Testis (tissue), 2 donors: ENCODE measurements at regions not wholly inside any gene's neighbourhood (a gene's known extent, or its start where the extent isn't known, plus 50 kb on each side); places are given as distances from the start of the nearest gene placed in this dataset.

Experiments used
- DNase-seq: peaks from one replicate; pipeline ENCODE4 v3.0.0-alpha.2; 2019
- H3K27ac ChIP-seq, 2 donors: fragments of 200-600 bp; sonication (generic); one replicate each; pipeline ENCODE4 v1.5.1; 2019
- H3K27me3 ChIP-seq: fragments of 200-600 bp; sonication (generic); one replicate; pipeline ENCODE4 v1.5.1; 2019
- H3K36me3 ChIP-seq: fragments of 200-600 bp; sonication (generic); one replicate; pipeline ENCODE4 v1.5.1; 2017; ENCODE audit warnings: low read depth; ENCODE audit errors: missing control alignments
- H3K4me1 ChIP-seq: fragments of 200-600 bp; sonication (generic); one replicate; pipeline ENCODE4 v1.5.1; 2019
- H3K4me3 ChIP-seq, 2 donors: fragments of 200-600 bp; sonication (generic); one replicate each; pipeline ENCODE4 v1.5.1; 2017 to 2019
- H3K9me3 ChIP-seq: fragments of 200-600 bp; sonication (generic); one replicate; pipeline ENCODE4 v1.5.1; 2017
- POLR2A ChIP-seq: fragments of 450-650 bp; IDR thresholded peaks from one replicate; pipeline ENCODE4 v1.6.1; 2017; ENCODE audit warnings: antibody characterized with exemption, mild to moderate bottlenecking, moderate library complexity
- WGBS, 2 donors: methylation state at CpG; one replicate each; pipeline ENCODE4 v1.1.5; 2018; 5-methylcytosine and 5-hydroxymethylcytosine counted together
- intact Hi-C: fragments of 100-400 bp; cut with DNase I; formaldehyde crosslinking; loops from one replicate; pipeline ENCODE4 v1.15.1; 2023; ENCODE audit warnings: low total_unique reads
- TF ChIP-seq, protein P1 (sequence below), 3 experiments: fragments of 450-650 bp in 2 of 3; fragments of 200-600 bp in 1 of 3; sonication (generic) in 1 of 3; IDR thresholded peaks; one replicate each; pipeline ENCODE4 v1.5.1; 2016 to 2019; ENCODE audit warnings: antibody characterized with exemption in 3 of 3, mild to moderate bottlenecking in 2 of 3, moderate library complexity in 1 of 3

DNA sequence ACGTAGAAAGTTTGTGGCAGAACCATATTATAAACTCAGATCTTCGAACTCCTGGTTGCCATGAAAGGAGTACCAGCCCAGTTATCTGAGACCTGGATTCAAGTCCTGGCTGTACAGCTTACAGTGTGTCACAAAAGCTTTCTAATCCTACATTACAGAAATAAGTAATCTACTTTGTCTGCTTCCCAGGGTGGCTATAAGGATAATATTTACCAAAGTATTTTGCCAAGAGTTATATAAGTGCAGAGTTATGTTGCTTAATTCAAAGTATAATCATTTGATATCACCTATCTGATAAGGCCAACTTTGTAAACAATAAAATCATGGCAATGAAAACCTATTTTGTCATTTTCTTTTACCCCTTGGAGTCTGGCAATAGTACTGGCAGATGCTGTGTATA is 381.6 kb downstream of the NDFIP2 start:
- H3K9me3 ChIP-seq = no peaks in the 10 kb centered on the region
- no peaks in the 10 kb centered on the region for H3K36me3 ChIP-seq
- H3K4me1 ChIP-seq = no peaks in the 10 kb centered on the region
- H3K27ac ChIP-seq = no peak overlapping the region
- TF ChIP-seq POLR2A = no peak
- TF ChIP-seq, protein P1, sequence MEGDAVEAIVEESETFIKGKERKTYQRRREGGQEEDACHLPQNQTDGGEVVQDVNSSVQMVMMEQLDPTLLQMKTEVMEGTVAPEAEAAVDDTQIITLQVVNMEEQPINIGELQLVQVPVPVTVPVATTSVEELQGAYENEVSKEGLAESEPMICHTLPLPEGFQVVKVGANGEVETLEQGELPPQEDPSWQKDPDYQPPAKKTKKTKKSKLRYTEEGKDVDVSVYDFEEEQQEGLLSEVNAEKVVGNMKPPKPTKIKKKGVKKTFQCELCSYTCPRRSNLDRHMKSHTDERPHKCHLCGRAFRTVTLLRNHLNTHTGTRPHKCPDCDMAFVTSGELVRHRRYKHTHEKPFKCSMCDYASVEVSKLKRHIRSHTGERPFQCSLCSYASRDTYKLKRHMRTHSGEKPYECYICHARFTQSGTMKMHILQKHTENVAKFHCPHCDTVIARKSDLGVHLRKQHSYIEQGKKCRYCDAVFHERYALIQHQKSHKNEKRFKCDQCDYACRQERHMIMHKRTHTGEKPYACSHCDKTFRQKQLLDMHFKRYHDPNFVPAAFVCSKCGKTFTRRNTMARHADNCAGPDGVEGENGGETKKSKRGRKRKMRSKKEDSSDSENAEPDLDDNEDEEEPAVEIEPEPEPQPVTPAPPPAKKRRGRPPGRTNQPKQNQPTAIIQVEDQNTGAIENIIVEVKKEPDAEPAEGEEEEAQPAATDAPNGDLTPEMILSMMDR (IDR thresholded peaks at IDR 0.05) = no peak
- intact Hi-C loops = no loop called here
- DNase-seq = no peak
- no peak overlapping the region for H3K4me3 ChIP-seq
- no peaks in the 10 kb centered on the region for H3K27me3 ChIP-seq
- WGBS, 2 donors = 86 to 94% methylated on average over 2 of the region's 2 CpGs

DNA sequence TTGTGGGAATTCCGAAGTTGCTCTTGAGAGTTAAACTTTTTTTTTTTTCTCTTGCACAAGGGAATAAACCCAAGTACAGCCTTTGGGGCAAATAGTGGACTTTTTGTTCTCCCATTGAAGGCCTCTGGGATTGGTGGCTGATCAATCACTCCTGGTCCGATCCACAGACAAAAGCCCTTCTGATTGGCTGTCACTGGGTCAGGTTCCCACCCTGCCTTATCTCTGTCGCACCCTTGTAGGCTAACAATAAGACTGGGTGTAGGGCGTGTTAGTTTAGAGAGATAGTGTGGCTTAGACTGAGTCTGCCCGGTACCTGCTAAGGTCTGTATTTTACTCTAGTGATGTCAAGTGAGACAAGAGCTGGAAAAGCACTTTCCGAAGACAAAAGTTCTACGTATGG is 380.8 kb downstream of the NDFIP2 start:
- Histone ChIP-seq H3K9me3 (no peaks in the 10 kb centered on the region), H3K4me1 (no peaks in the 10 kb centered on the region), H3K36me3 (no peaks in the 10 kb centered on the region), H3K27ac (no peak overlapping the region), H3K27me3 (no peaks in the 10 kb centered on the region), H3K4me3 (no peak overlapping the region)
- DNase-seq = no peak
- TF ChIP-seq, protein P1 (IDR thresholded peaks at IDR 0.05) = no peak
- no peak for TF ChIP-seq POLR2A
- WGBS, 2 donors = 78 to 85% methylated on average over 7 of the region's 7 CpGs
- intact Hi-C loops = no loop called here

DNA sequence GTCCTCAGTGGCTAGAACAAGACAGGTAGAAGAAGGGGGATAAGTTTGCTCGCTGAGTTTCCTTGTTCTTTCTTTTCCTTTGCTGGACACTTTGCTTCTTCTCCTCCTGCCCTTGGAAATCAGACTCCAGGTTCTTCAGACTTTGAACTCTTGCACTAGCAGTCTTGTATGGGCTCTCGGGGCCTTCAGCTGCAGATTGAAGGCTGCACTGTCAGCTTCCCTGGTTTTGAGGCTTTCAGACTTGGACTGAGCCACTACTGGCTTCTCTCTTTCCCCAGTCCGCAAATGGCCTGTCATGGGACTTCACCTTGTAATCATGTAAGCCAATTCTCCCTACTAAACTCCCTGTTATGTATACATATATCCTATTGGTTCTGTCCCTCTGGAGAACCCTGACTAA is 379.8 kb downstream of the NDFIP2 start:
- Histone ChIP-seq H3K27me3 (no peaks in the 10 kb centered on the region), H3K4me3 (no peak overlapping the region), H3K36me3 (no peaks in the 10 kb centered on the region), H3K27ac (no peak overlapping the region), H3K4me1 (no peaks in the 10 kb centered on the region), H3K9me3 (no peaks in the 10 kb centered on the region)
- DNase-seq = no peak
- TF ChIP-seq POLR2A = no peak
- TF ChIP-seq, protein P1 (IDR thresholded peaks at IDR 0.05) = no peak
- intact Hi-C loops = no loop called here
- 93 to 98% methylated on average over 3 of the region's 3 CpGs for WGBS, 2 donors

DNA sequence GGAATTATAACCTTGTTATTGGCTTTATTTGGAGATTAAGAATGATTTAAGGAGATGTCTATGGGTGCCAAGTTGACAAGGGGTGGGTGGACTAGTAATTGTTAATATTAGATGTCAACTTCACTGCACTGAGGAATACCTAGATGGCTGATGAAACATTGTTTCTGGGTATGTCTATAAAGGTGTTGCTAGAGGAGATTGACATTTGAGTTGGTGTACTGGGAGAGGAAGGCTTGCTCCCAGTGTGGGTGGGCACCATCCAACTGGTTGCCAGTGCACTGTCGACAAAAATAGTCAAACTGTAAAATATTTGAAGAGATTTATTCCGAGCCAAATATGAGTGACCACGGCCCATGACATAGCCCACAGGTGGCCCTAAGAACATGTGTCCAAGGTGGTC is 378.8 kb downstream of the NDFIP2 start:
- intact Hi-C loops = no loop called here
- 93 to 94% methylated on average over 3 of the region's 3 CpGs for WGBS, 2 donors
- no peak for TF ChIP-seq POLR2A
- TF ChIP-seq, protein P1 (IDR thresholded peaks at IDR 0.05) = no peak
- H3K9me3 ChIP-seq = no peaks in the 10 kb centered on the region
- no peak for DNase-seq
- H3K4me3 ChIP-seq = no peak overlapping the region
- H3K27me3 ChIP-seq = no peaks in the 10 kb centered on the region
- no peaks in the 10 kb centered on the region for H3K36me3 ChIP-seq
- no peak overlapping the region for H3K27ac ChIP-seq
- H3K4me1 ChIP-seq = no peaks in the 10 kb centered on the region

DNA sequence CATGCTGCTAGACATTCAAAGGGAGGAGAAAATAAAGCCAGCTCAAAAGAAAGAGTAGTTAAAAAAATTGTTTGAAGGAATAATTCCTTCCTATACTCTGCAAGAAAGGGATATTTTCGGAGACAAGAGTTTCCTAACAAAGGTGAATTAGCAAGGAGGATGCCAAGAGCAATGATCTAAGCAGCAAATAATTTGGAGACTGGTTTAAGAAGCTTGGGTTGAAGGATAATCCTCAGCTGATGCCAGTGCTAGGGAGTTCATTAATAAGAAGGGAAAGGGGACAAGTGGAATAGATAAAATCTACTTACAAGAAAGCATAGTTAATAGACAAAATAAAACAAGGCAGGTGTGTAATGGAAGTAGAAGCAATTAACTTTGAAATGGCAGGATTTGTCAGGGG is 372.3 kb downstream of the NDFIP2 start:
- Histone ChIP-seq H3K36me3 (no peaks in the 10 kb centered on the region), H3K4me3 (no peak overlapping the region), H3K9me3 (no peaks in the 10 kb centered on the region), H3K27me3 (no peaks in the 10 kb centered on the region), H3K4me1 (no peaks in the 10 kb centered on the region), H3K27ac (no peak overlapping the region)
- no peak for TF ChIP-seq POLR2A
- TF ChIP-seq, protein P1 (IDR thresholded peaks at IDR 0.05) = no peak
- no peak for DNase-seq
- intact Hi-C loops = no loop called here
- 68 to 74% methylated on average over 1 of the region's 1 CpG for WGBS, 2 donors
